ENCODE measurements at regions not wholly inside any gene's neighbourhood (a gene's known extent, or its start where the extent isn't known, plus 50 kb on each side); places are given as distances from the start of the nearest gene placed in this dataset.

DNA sequence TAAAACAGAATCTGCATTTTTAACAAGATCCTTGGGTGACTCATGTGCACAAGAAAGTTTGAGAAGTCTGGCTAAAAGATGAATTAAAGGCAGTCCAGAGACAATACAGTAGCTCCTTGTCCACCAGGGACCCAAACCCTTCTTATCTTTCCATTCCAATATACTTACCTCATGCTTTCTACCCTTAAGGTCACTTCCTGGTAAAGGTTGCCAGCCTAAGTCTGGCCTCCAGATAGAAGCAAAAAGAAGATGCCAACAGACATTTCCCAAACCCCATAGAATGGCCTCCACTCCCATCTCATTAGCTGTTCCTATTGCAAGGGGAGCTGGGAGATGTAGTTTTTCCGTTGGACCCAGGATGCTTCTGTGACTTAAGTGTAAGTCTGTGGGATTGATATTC is 101.4 kb upstream of the XYLT1 start:
- no peak for DNase-seq

DNA sequence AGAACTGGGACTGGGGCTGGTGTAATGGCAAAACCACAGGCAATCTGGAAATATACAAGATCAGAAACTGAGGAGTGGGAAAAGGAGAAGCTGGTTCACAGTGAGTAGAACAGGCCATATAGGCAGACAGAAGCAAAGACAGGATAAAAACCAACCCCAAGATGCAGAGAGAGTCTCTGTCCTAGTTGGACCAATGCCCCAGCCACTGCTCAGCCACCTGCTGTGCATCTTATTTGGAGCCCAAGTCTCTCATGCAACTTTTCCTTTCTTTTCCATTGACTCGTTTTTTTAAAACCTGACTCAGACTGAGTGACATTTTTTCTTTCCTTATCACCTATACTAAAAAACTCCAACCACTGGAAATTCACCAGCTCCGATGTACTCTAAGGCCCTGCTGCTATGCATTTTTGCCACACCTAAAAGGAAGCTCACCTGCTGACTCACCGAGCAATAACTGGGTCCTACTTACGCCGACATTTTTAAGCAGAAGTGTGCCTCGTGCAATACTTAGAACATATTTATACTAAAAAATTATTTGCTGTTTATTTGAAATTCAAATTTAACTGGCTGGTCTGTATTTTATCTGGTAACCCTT is 100.8 kb upstream of the XYLT1 start:
- no peak for DNase-seq

DNA sequence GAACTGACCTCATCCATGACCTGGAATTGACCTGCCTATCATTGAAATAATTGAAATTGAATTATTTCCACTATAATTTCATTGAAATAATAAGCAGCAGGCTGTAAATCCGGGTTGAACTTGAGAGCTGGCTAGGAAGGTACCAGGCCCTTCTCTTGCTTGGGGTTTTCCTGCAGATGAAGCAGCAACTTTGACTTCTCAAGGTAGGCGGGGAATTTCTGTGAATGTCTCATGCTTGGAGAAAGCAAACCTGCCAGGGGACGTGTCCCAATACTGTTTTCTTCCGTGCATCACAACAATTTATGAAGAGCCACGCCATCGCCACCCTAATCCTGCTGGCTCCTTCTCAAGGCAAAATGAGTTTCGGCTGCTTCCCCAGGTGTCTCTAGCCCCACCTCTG is 97.5 kb upstream of the XYLT1 start:
- no peak for DNase-seq

DNA sequence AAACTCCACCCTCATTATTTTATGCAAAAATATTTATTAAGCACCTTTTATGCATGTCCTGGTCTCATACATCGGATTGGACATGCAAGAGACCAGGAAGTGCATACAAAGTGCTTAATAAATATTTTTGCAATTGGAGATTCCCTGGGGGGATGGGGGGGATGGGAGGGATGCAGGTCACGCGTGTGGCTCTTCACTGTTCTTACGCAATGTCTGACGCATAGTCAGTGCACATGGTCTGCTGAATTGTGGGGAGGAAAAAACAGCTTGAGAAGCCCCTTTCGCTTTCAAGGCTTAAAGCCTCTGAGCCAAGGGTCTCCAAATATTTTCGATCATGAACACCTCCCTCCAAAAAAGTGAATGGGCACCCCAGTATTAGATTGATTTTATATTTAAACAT is 96.7 kb upstream of the XYLT1 start:
- DNase-seq = no peak

DNA sequence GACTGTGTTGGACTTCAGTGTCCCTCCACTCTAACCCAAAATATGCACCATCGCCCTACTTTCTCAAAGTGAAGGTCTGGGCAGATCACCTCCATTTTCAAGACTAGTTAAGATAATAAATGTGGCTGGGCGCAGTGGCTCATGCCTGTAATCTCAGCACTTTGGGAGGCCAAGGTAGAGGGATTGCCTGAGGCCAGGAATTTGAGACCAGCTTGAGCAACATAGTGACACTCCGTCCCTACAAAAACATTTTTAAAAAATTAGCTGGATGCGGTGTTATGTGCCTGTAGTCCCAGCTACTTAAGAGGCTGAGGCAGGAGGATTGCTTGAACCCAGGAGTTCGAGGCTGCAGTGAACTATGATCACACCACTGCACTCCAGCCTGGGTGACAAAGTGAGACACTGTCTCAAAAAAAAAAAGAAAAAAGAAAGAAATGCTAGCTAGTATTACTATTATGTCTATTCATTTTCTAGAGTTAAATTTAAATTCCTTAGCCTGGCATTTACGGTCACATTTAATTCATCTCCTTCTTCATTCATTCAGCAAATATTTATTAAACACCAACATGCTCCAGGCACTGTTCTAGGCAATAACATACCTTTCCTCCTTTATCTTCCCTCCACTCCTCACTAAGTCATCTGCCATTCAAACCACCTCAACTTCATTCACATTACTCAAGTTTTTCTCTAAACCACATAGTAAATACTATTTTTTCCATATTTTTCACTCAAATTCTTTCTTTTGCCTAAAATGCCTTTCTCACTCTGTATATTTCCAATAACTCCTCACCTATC is 96.1 kb upstream of the XYLT1 start:
- DNase-seq = no peak

DNA sequence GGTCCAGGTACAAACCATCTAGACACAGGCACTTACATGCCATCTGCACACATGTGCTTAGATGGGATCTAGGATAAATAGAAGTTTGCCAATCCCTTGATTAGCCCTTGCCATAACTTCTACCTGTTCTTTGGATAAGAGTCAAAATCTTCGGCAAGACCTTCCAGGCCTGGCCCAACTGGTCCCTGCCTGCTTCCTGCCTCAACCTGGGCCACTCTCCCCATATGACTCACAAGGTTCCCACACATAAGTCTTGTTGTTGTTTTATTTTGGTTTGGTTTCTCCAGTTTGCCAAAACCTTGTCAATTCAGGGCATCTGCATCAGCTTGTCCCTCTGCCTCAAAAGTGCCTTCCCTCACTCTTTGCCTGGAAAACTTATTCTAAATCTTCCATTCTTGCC is 95.3 kb upstream of the XYLT1 start:
- no peak for DNase-seq

DNA sequence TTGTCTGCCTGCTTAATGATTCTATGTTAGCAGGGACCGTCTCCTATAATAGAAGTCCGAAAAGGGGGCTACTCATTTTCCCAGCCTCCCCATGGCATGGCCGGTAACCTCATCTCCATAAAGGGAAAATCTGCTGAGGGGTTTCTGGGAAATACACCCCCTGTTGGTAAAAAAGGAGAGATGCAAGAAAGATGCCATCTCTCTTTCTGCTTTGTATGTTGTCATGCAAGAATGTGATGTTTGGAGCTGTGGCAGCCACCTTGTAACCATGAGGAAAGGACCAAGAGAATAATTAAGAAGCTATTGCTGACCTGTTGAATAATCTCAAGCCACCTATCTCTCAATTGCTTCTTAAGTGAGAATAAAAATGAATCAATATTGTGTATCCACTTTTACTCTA is 94.8 kb upstream of the XYLT1 start:
- no peak for DNase-seq

DNA sequence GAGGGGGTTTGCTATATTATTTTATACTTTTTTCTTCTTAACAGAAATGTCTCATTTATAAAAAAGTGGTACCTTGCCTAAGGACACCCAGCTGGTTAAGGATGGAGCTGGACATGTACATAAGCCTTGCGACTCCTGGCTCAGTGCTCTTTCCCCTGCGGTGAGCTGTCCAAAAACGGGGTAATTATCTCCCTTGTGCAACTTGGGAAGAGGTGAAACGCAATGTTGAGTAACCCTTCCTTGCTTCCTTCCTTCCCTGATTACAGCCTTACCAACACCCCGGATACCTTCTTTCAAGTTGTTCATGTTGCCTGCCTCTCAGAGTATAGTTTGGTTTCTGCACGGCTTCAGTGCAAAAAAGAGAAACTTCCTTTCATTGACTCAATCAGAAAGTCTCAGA is 94.1 kb upstream of the XYLT1 start:
- DNase-seq = no peak

DNA sequence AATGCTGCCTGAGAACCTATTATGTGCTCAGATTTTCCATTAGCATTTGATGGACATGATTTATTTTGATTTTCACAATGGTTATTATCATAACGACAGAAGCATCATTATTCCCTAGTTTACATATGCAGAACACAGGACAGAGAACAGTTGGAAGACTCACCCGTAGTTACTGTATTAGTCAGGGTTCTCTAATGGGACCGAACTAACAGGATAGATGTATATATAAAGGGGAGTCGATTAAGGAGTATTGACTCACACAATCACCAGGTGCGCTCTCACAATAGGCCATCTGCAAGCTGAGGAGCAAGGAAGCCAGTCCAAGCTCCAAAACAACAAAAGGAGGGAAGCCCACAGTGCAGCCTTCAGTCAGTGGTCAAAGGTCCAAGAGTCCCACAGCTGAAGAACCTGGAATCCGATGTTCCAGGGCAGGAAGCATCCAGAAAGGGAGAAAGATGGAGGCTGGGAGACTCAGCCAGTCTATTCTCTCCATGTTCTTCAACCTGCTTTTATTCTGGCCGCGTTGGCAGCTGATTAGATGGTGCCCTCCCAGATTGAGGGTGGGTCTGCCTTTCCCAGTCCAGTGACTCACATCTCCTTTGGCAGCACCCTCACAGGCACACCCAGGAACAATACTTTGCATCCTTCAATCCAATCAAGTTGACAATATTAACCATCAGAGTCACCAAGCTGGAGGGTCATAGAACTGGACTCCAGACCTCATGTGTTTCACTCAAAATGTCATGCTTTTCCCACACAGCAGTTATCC is 92.7 kb upstream of the XYLT1 start:
- DNase-seq = no peak

DNA sequence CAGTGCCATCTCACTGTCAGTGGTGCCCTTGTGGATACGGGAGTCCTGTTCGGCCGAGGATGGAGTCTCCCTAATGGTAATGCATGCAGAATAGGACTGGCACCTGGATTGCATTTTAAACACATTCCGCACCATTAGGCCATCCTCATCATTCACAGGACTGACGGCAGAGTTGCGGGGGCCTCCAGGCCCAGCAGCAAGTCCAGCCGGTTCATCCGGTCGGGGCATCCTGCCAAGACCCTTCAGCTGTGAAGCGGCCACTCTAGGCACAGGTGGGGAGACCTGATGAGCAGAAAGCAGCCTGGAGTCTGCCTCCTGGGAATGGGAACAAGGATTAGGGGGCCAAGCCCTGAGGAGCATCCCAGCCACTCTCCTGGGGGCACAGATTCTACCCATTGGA is 90.3 kb upstream of the XYLT1 start:
- no peak for DNase-seq

DNA sequence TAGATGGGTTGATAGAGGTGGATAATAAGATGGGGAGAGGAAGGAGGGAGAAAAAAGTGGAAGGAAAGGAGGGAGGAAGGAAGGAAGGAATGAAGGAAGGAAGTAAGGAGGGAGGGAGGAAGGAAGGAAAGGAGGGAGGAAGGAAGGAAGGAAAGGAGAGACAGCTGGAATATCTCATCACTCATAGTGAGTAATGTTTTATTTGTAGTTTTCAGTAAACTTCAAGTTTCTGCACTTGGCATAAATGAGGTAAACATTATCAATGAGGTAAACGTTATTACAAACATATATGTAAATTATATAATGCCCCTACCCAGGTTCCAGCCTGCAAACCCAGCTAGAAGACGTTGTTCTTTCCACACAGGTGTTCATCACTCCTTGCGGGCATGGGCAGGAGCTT is 89.8 kb upstream of the XYLT1 start:
- no peak for DNase-seq

DNA sequence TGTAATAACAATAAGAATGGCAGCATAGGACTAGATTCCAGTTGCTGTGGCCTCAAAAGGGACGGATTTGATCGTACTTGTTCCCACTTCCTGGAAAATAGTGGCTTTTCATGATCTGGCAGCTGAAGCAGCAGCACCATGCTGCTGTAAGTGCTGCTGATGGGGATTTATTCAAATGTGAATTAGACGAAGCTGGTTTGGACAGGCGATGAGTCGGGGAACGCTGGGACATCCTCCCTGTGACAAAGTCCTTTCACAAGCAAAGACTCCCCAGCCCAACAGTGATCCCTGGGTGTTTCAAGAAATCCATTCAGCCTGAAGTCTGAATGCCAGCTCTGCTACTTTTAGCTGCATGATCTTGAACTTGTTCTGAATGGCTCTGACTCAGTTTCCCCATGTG is 88.6 kb upstream of the XYLT1 start:
- no peak for DNase-seq

DNA sequence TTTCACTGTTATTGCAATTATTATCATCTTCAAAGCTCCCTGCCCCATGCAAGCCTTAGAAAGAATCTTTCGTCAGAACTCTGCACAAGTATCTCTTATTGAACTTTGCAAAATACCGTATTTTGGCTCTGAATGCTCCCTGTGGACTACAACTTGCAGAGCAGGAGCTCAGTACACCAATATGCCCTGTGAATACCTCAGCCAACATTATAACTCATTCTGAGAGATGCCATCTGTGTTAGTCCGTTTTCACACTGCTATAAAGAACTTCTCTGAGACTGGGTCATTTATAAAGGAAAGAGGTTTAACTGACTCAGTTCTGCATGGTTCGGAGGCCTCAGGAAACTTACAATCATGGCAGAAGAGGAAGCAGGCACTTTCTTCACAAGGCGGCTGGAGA is 87.2 kb upstream of the XYLT1 start:
- DNase-seq = no peak

DNA sequence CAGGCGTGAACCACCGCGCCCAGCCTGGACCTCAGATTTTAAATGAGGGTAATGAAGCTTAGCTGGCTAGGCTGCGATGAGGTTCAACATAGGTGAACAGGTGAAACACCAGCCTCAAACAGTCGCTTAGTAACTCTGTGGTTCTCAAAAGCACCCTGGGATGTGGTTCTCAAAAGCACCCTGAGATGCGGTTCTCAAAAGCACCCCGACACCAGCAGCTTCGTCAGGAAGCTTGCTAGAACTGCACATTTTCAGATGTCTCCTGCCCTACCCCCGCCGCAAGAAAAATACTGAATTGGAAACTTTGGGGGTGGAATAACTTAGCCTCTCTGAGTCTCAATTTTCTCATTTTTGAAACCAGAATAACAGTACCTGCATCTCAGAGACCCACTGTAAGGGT is 86.7 kb upstream of the XYLT1 start:
- DNase-seq = no peak

DNA sequence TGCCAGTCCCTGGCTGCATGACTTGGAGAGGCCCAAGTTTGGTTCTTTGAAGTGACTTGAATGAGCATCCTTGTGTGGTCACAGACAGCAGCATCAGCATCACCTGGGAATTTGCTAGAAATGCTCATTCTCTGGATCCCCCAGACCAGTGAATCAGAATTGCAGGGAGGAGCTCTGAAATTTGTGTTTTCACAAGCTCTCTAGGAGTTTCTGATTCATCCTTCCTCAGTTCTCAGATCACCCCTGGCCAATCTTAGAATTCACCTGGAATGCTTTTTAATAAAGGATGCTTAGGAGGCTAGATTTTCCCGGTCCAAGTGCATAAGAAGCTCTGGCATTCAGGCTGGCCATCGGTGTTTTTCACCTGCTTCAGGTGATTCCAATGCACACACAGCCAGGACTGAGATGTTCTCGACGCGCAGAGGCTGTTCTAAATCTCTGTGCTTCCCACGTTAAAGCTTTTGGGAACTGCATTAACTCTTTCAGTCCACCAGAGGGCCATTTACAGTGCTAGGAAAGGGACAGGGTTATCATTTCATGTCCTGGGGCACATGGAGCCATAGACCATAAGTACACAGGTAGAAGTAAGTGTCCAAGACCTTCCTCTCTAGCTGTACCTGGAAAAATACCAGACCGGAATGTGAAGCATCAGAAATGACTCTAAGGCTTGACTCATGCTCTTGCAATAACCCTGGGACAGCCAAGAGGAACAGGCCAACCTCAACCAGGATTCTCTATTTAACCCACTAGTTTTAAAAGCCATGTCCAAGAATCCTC is 85.7 kb upstream of the XYLT1 start:
- DNase-seq = peak; percentile 61

DNA sequence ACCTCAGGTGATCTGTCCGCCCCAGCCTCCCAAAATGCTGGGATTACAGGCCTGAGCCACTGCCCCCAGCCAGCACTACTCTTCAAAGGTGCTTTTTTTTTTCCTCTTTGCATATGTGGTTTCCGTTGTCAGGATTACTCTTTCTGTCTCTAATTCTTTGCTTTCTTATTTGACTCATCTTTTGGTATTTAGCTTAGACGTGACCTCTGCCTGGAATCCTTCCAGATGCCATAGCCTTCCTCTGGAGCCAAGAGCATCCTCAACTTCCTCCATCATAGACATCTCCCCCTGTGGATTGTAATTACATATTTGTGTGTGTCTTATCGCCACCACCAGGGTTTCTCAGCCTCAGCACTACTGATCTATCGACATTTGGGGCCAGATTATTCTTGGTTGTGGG is 84.4 kb upstream of the XYLT1 start:
- peak; percentile 99 for DNase-seq

DNA sequence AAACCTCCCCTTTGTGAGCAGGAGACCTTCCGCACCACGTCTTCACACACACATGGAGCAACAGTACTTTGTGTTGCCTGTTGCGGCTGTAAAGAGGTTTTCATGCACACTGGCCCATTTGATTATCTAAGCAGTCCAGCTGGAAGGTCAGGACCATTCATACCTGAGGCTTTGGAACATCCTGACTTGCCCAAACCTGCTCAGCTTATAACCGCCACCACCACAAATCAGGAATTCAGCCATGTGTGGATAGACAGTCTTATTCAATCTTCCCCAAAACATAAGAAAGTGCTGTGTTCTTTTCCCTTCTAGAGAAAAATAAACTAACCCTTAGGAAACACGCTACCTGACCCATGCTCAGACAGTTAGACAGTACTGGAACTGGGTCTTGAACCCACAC is 81.6 kb upstream of the XYLT1 start:
- no peak for DNase-seq

DNA sequence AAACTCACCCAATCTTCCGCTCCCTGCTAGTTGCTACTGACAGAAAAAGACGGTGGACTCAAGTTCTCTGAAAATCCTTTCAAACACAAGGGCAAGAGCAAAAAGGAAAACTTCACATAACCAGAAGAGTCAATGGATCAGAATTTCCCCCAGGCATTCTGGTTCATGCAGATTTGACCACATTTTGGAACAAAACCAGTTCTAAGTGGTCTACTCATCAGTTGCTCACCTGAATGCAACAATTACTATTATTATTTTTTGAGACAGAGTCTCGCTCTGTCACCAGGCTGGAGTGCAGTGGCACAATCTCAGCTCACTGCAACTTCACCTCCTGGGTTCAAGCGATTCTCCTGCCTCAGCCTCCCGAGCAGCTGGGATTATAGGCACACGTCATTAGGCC is 80.9 kb upstream of the XYLT1 start:
- peak; percentile 26 for DNase-seq

DNA sequence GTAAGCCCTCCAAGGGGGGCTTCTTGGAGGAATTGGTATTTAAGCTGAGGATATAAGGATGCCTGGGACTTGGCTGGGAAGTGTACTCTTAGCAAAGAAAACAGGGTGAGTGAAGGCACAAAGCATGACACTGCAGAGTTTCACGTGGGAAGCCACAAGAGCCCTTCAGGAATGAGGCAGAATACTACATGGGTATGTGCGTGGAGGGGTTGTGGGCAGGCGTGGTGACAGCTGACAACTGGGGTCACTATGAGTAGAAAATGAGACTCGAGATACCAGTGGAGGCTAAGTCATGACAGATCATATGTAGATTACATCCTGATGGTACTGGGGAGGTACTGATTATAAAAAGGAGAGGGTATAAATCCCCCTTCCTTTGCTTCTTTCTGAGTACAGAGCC is 78.1 kb upstream of the XYLT1 start:
- DNase-seq = peak; percentile 20

DNA sequence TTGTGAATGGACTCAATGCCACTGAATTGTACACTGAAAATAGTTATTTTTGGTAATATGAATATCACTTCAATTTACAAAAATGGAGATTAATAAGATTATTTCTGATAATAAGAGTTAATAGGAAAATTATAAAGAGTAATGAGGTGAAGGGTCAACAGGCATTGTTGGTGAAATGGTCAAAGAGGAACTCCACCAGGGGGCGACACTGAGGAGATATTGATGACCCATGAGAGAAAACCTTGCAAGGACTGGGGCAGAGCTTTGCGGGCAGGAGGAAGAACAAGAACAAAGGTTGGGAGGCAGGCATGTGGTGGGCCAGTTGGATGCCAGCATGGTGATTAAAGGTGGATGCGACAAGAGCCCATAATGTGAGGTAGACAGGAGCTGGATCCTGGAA is 74.0 kb upstream of the XYLT1 start:
- DNase-seq = no peak

DNA sequence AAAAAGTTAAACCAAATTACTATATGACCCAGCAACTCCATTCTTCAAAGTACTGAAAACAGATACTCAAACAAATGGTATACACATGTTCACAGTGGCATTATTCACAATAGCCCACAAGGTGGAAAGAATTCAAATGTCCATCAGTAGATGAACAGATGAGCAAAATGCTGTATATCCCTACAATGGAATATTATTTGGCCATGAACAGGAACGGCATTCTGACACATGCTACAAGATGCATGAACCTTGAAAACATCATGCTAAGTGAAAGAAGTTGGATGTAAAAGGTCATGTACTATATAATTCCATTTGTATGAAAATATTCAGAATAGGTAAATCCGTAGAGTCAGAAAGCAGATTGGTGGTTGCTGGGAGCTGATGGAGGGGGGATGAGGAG is 73.5 kb upstream of the XYLT1 start:
- no peak for DNase-seq

DNA sequence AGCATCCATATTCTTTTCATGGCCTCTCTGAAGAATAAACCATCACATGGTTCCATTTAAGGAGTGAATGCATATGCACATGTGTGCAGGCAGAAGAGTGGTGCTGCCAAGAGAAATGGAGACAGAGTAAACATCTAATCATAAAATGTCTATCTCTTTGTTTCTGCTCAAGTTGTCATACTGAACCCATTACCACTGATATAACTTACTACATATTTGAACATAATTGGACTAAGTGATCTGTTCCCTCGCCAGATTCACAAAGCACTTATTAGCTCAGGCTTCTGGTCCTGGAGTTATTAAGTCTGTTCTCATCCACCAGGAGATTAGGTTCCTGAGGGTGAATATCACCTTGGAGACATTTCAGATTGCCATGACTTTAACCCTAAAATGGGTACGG is 72.3 kb upstream of the XYLT1 start:
- DNase-seq = no peak

DNA sequence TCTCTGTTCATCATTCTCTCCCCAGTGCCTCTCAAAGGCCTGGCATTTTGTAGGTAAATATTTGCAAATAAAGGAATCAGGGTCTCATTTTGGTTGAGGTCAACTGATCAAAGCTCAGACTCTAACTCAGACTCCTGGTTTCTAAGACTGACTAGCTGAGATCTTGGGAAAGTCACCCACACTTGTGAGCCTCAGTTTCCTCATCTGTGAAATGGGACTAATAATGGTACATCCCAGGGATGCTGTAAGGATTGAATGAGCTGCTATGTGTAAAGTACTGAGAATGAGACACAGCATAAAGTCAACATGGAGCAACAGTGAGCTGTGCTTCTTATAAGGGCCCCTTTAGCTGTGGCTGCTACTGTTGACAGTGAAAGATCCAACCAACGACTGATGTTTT is 70.6 kb upstream of the XYLT1 start:
- DNase-seq = no peak

All from fibroblast of skin of back (primary cell).